ENCODE measurements at regions not wholly inside any gene's neighbourhood (a gene's known extent, or its start where the extent isn't known, plus 50 kb on each side); places are given as distances from the start of the nearest gene placed in this dataset.

DNA sequence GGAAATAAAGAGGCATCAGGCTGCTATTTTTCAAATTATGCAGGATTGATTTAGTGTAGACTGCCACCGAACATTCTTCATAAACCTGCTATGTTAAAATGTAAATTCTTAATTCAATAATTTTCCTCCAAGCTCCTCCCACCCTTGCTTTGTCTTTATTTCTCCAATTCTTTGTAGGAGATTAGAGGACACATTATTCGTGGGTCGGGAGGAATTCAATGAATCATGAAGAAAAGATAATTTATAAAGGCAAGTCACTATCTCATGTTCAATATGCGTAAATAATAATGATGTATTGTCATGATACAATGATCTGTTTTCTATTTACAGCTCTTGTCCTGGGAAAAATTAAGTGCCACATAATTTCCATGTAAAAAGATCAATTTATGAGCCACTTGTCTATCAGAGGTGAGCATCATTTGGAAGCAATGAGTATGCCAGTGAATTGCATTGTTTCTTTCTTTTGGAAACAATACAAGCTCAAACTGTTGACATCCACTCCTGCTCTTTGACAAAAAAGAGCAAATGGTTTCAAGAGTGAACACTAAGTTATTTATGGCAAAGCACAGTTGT is 148.0 kb upstream of the MITF start:
- Histone ChIP-seq H3K79me2 (ENCODE audit: control insufficient read depth, insufficient read depth, low read length) (no peaks in the 10 kb centered on the region), H4K20me1 (replicated peaks; ENCODE audit: control insufficient read depth, extremely low read depth, insufficient read depth, low read length) (no peaks in the 10 kb centered on the region), H3K27ac (ENCODE audit: insufficient read depth, low read depth, low read length) (no peak overlapping the region), H3K4me1 (ENCODE audit: control insufficient read depth, extremely low read depth, insufficient read depth, low read length) (no peaks in the 10 kb centered on the region), H3K27me3 (ENCODE audit: control insufficient read depth in 2 of 2, insufficient read depth in 2 of 2, low read length in 2 of 2) (peaks cover 0 to 13% of the 10 kb centered on the region in 2 experiments), H3K9me3 (replicated peaks; ENCODE audit: control insufficient read depth, insufficient read depth, low read length) (no peaks in the 10 kb centered on the region), H3K9ac (replicated peaks; ENCODE audit: extremely low read depth, insufficient read depth, low read length) (no peak overlapping the region), H3K36me3 (ENCODE audit: control insufficient read depth in 2 of 2, extremely low read depth in 1 of 2, insufficient read depth in 2 of 2, low read length in 2 of 2) (no peaks in the 10 kb centered on the region), H3K4me2 (ENCODE audit: insufficient read depth, low read length) (no peak overlapping the region), H3K9me1 (replicated peaks; ENCODE audit: control insufficient read depth, extremely low read depth, insufficient read depth, low read length) (no peaks in the 10 kb centered on the region), H3K4me3 (replicated peaks in 1 of 3; ENCODE audit: insufficient read depth in 1 of 3, low read depth in 1 of 3, low read length in 3 of 3) (no peak overlapping the region), H2AFZ (ENCODE audit: low read depth, low read length) (no peak overlapping the region)
- intact Hi-C loops (cut with micrococcal nuclease) (no loop called here), dilution Hi-C loops (cut with MboI; ENCODE audit: extremely low pct_ligation_motif_present, low sequenced_read_pairs) (no loop called here)
- BruUV-seq (replicated peaks), result no TSS peak
- TF ChIP-seq JUN (IDR thresholded peaks at IDR 0.05; ENCODE audit: borderline replicate concordance, insufficient read depth, insufficient read length, low read depth) (no peak), EZH2 (IDR thresholded peaks at IDR 0.05; ENCODE audit: borderline replicate concordance, low read depth, low read length, severe bottlenecking) (no peak), GATA2 (IDR thresholded peaks at IDR 0.05; ENCODE audit: insufficient read depth, insufficient read length, low read depth, low read length) (no peak), MYC (IDR thresholded peaks at IDR 0.05; ENCODE audit: low read depth, low read length) (no peak), FOS (IDR thresholded peaks at IDR 0.05; ENCODE audit: borderline replicate concordance, insufficient read depth, low read length) (no peak), POLR2A (IDR thresholded peaks at IDR 0.05; ENCODE audit: low read depth, low read length) (no peak), POLR2AphosphoS5 (IDR thresholded peaks at IDR 0.05; ENCODE audit: insufficient read depth, low read depth, low read length) (no peak)
- TF ChIP-seq, protein P1, sequence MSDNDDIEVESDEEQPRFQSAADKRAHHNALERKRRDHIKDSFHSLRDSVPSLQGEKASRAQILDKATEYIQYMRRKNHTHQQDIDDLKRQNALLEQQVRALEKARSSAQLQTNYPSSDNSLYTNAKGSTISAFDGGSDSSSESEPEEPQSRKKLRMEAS (IDR thresholded peaks at IDR 0.05; ENCODE audit: insufficient read depth, insufficient read length), result no peak
- TF ChIP-seq, protein P2, sequence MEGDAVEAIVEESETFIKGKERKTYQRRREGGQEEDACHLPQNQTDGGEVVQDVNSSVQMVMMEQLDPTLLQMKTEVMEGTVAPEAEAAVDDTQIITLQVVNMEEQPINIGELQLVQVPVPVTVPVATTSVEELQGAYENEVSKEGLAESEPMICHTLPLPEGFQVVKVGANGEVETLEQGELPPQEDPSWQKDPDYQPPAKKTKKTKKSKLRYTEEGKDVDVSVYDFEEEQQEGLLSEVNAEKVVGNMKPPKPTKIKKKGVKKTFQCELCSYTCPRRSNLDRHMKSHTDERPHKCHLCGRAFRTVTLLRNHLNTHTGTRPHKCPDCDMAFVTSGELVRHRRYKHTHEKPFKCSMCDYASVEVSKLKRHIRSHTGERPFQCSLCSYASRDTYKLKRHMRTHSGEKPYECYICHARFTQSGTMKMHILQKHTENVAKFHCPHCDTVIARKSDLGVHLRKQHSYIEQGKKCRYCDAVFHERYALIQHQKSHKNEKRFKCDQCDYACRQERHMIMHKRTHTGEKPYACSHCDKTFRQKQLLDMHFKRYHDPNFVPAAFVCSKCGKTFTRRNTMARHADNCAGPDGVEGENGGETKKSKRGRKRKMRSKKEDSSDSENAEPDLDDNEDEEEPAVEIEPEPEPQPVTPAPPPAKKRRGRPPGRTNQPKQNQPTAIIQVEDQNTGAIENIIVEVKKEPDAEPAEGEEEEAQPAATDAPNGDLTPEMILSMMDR (IDR thresholded peaks at IDR 0.05; ENCODE audit: extremely low read depth in 1 of 2, insufficient read depth in 1 of 2, low read depth in 1 of 2, low read length in 2 of 2), result no peak
- CTCF ChIA-PET, result no interaction called here
- POLR2A ChIA-PET, result no interaction called here
- DNase-seq (ENCODE audit: low read depth, low spot score) (no peak), FAIRE-seq (no peak)

All from endothelial cell of umbilical vein (primary cell).